Skin epidermis (tissue), 12 donors: ENCODE measurements at regions not wholly inside any gene's neighbourhood (a gene's known extent, or its start where the extent isn't known, plus 50 kb on each side); places are given as distances from the start of the nearest gene placed in this dataset.

ENCODE experiments used
- H3K27ac ChIP-seq, 21 experiments: fragments of 200-600 bp; sonication (generic) in 11 of 21; one replicate each; pipeline ENCODE4 v1.5.0; 2020; ENCODE audit warnings: mild to moderate bottlenecking in 3 of 21, inconsistent platforms in 2 of 21, moderate library complexity in 2 of 21
- H3K4me3 ChIP-seq, 7 experiments: fragments of 200-600 bp; sonication (generic) in 2 of 7; one replicate each; pipeline ENCODE4 v1.5.0; 2020; ENCODE audit warnings: inconsistent platforms in 2 of 7, mild to moderate bottlenecking in 2 of 7, moderate library complexity in 1 of 7

GRCh38 chr18:45359275-45360009 is 255.8 kb upstream of the SLC14A2 start:
- Histone ChIP-seq H3K27ac (peak overlapping the region in 3 of 21 experiments; percentile 3 to 59 (median 52)), H3K4me3 (no peak overlapping the region)

- peak overlapping the region in 4 of 21 experiments; percentile 22 to 52 (median 29) for H3K27ac ChIP-seq
- H3K4me3 ChIP-seq = no peak overlapping the region
Measured at GRCh38 chr18:45361125-45361851, 254.0 kb upstream of the SLC14A2 start.

GRCh38 chr18:45363196-45363595 is 252.1 kb upstream of the SLC14A2 start:
- Histone ChIP-seq H3K27ac (no peak overlapping the region), H3K4me3 (no peak overlapping the region)

GRCh38 chr18:45365835-45366234 is 249.4 kb upstream of the SLC14A2 start:
- no peak overlapping the region for H3K4me3 ChIP-seq
- H3K27ac ChIP-seq = peak overlapping the region in 1 of 21 experiments; percentile 51

- Histone ChIP-seq H3K27ac (peak overlapping the region in 10 of 21 experiments; percentile 2 to 73 (median 41)), H3K4me3 (no peak overlapping the region)
Measured at GRCh38 chr18:45370255-45371010, 244.8 kb upstream of the SLC14A2 start.

GRCh38 chr18:45373286-45373880 is 241.9 kb upstream of the SLC14A2 start:
- Histone ChIP-seq H3K4me3 (no peak overlapping the region), H3K27ac (no peak overlapping the region)

- no peak overlapping the region for H3K4me3 ChIP-seq
- no peak overlapping the region for H3K27ac ChIP-seq
Measured at GRCh38 chr18:45374236-45374635, 241.0 kb upstream of the SLC14A2 start.

- Histone ChIP-seq H3K4me3 (no peak overlapping the region), H3K27ac (no peak overlapping the region)
Measured at GRCh38 chr18:45374878-45375630, 240.2 kb upstream of the SLC14A2 start.

- Histone ChIP-seq H3K27ac (no peak overlapping the region), H3K4me3 (no peak overlapping the region)
Measured at GRCh38 chr18:45376193-45376592, 239.1 kb upstream of the SLC14A2 start.

- Histone ChIP-seq H3K4me3 (no peak overlapping the region), H3K27ac (no peak overlapping the region)
Measured at GRCh38 chr18:45378308-45378707, 237.0 kb upstream of the SLC14A2 start.

GRCh38 chr18:45378933-45379332 is 236.3 kb upstream of the SLC14A2 start:
- Histone ChIP-seq H3K4me3 (no peak overlapping the region), H3K27ac (no peak overlapping the region)

GRCh38 chr18:45379903-45380302 is 235.4 kb upstream of the SLC14A2 start:
- Histone ChIP-seq H3K27ac (no peak overlapping the region), H3K4me3 (no peak overlapping the region)

GRCh38 chr18:45381282-45381681 is 234.0 kb upstream of the SLC14A2 start:
- Histone ChIP-seq H3K27ac (no peak overlapping the region), H3K4me3 (no peak overlapping the region)

- Histone ChIP-seq H3K27ac (no peak overlapping the region), H3K4me3 (no peak overlapping the region)
Measured at GRCh38 chr18:45383228-45383627, 232.0 kb upstream of the SLC14A2 start.

- Histone ChIP-seq H3K4me3 (no peak overlapping the region), H3K27ac (peak overlapping the region in 1 of 21 experiments; percentile 23)
Measured at GRCh38 chr18:45384137-45384961, 230.9 kb upstream of the SLC14A2 start.

GRCh38 chr18:45384962-45385315 is 230.3 kb upstream of the SLC14A2 start:
- no peak overlapping the region for H3K4me3 ChIP-seq

GRCh38 chr18:45386041-45386655 is 229.1 kb upstream of the SLC14A2 start:
- Histone ChIP-seq H3K4me3 (no peak overlapping the region), H3K27ac (no peak overlapping the region)

More at GRCh38 chr18:45384962-45385315, 230.3 kb upstream of the SLC14A2 start:
- peak overlapping the region in 1 of 21 experiments; percentile 23 for H3K27ac ChIP-seq

GRCh38 chr18:45387229-45387628 is 228.0 kb upstream of the SLC14A2 start:
- no peak overlapping the region for H3K4me3 ChIP-seq
- H3K27ac ChIP-seq = no peak overlapping the region
